ENCODE measurements at regions not wholly inside any gene's neighbourhood (a gene's known extent, or its start where the extent isn't known, plus 50 kb on each side); places are given as distances from the start of the nearest gene placed in this dataset.

GRCh38 chr3:187507266-187507665 lies 139.1 kb downstream of the RTP4 start:
- no peak for TF ChIP-seq CTCF (conservative IDR thresholded peaks at IDR 0.05; ENCODE audit: low read length)
- no peak for TF ChIP-seq EZH2phosphoT487 (IDR thresholded peaks at IDR 0.05; ENCODE audit: borderline replicate concordance)

Measured in Loucy (cell line).